GM19372 (cell line): ENCODE measurements at regions not wholly inside any gene's neighbourhood (a gene's known extent, or its start where the extent isn't known, plus 50 kb on each side); places are given as distances from the start of the nearest gene placed in this dataset.
"Not testable (repeated sequence)": the region's sequence is repeated elsewhere in the genome, so short reads cannot be mapped to it uniquely, and the experiment has no call there.

Experiments
- ATAC-seq: cut with Tn5 transposase; IDR thresholded peaks from one replicate; pipeline ENCODE4 v1.9.1; 2021; ENCODE audit warnings: mild to moderate bottlenecking, low read depth, moderate library complexity; ENCODE audit not compliant: unreplicated experiment

DNA sequence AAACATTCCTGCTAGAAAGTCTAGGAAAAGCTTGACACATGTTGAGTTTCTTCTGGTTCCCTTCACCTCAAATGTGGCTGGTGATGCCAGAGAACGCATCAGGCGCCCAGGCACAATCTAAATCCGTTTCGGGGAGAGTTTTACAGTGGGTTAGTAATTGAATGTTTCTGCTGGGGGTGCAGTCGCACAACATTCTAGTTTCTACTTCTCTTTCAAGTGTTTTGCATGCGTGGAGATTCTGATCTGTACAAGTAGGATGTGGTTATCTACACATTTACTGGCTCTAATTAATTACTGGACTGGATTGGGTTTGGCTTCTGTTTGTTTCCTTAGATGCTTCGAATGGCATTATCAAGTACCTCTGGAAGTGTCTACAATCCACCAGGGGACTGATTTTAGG lies 173.8 kb downstream of the TMEM26 start:
- peak; percentile 71 for ATAC-seq

DNA sequence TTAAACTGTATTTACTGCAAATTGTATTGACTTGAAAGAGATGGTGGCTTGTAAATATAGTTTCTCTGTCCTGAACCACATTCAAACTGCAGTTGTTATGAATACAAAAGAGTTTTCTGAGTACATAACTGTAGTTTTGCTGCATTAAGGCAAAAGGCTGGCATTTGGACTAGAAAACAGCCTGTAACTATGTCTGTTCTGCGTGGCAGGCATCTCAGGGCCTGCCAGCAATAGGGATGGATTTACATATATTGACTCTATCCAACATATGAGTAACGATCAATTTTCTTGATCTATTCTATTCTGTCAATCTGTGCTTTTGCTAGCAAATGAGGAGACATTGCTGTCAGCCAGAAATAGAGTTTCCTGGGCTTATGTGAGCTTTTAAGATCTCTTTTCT lies 174.6 kb downstream of the TMEM26 start:
- ATAC-seq: no peak

DNA sequence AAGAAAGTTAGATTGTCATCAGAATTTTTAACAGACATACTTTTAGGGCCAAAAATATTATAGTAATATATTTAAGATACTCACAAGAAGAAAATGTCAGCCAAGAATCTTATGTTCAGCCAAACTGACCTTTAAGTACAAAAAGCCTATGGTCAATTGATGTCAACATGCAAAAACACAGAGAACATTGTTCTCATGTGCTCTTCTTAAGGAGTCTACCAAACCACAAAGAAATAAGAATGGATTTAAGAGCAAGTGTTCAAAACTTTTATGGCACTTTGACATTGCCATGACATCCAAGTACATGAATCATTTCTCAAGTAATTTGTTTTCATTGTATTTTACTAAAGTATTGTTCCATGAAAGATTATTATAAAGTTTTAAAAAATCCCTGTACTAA lies 180.4 kb downstream of the TMEM26 start:
- ATAC-seq: no peak

DNA sequence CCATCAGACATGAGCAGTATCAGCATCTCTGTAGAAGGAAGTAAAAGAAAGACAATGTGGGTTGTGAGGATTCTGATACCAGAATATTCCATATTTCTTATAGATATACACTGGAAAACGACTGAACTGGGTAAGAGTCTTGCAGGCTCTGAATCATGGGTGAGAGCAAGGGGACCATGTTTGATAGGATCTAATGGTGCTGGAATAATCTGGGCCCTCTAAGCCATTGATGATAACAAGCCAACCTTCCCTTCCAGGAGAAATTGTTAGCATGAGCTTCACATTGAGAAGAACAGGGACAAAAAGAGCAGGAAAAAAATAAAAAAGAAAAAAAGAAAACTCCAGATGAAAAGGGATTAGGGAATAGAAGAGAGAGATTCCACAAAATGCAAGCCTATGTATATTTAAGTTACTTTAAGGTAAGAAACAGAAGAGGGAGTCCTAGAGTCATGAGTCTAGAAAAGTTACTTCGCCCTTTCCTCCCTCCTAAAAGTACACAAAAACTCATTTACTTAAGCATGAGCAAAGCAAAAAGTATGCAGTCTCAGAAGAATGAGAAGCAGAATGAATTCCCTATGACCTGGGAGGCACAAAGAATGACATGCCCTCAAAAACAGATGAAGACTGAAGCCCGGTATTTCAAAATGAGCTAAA lies 181.9 kb downstream of the TMEM26 start:
- ATAC-seq: no peak

DNA sequence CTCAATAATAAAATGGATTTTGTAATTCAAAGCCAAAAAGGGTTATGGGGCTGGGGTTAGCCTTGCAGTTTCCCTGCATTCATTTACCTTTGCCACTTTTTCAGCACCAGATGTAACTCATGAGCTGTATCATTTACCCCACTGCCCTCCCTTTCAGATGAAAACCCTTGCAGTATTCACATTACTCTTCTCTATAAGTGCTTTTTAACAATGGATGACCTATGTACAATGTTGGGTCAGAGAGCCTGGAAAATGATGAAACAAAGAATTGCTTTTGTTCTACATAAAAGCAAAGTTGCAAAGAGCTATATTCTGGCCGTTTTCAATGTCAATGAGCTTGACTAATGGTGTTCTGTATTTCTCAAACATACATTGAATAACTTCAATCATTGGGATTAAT lies 189.7 kb downstream of the TMEM26 start:
- ATAC-seq: no peak

DNA sequence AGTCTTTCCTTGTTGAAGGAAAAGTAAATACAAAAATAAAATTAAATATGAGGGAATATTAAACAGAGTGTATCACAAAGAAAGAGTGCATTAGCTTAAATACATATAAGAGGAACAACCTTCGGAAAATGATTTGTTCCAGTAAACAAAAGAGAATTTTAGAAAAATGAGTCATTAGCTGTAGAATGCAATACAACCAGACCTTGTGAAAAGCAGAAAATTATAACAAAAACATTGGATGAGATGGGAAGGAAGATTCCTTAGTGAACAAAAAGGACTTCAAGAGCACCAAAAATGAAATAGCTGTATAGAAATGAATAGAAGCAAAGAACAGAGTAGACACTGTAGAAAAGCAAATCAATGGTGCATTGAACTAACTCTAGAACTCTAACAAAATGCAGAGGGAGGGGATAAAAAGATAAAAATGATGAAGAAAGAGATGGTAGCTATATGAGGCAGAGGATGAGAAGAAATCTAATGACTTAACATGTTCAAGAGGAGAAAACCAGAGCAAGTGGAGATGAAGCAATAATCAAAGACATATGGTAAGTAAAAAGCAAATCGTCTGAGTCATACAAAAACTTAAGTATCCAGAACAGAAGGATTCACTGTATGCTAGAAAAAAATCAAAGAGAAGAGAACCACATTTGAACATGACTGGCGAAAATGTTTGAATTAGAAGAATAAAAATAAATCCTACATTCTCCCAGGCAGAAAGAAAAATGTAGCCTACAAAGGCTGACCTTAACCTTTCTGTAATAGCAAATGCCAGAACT lies 190.5 kb downstream of the TMEM26 start:
- no peak for ATAC-seq

DNA sequence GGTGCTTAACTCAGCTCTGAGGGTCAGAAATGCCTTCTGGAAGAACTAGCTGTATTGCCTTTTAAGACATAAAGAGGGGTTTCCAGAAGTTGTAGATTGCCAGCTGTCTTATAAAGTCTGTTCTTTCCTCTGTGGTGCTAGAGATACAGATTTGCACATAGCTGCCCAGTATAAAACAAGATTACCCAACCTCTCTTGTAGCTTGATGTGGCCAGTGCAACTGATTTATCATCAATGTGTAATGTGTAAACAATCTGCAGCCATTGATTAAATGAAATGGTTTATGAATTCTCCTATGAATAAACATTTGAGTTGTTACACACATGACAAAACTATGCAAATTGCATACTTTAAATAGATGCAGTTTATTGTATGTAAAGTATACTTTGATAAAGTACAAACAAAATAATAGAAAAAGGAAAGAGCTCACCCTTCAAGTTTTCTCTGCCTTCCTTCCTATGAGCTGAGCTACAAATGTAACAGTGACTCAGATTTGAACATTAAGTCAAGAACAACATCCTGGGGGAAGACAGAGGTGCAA lies 195.2 kb downstream of the TMEM26 start:
- ATAC-seq: no peak

DNA sequence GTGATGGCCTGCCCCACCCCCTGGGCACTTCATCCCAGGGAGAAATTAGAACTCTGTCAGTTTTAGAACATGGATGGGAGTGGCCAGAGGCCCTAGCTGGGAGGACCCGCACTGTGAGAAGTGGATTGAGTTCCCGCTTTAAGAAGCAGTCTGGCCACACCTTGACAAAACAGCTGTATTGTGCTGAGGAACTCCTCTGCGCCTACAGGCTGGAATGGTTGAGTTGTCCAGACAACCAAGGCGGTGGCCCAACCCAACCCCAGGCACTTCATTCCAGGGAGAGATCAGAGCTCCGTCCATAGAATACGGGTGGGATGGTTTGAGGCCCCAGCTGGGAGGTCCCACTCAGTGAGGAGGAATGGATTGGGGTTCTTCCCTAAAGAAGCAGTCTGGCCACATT lies 196.0 kb downstream of the TMEM26 start:
- no peak for ATAC-seq

DNA sequence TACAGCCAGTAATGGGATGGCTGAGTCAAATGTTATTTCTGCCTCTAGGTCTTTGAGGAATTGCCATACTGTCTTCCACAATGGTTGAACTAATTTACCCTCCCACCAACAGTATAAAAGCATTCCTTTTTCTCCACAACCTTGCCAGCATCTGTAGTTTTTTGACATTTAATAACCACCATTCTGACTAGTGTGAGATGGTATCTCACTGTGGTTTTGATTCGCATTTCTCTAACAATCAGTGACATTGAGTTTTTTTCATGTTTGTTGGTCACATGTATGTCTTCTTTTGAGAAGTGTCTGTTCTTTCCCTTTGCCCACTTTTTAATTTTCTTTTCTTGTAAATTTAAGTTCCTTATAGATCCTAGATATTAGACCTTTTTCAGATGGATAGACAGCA lies 200.9 kb downstream of the TMEM26 start:
- ATAC-seq: not testable (repeated sequence)

DNA sequence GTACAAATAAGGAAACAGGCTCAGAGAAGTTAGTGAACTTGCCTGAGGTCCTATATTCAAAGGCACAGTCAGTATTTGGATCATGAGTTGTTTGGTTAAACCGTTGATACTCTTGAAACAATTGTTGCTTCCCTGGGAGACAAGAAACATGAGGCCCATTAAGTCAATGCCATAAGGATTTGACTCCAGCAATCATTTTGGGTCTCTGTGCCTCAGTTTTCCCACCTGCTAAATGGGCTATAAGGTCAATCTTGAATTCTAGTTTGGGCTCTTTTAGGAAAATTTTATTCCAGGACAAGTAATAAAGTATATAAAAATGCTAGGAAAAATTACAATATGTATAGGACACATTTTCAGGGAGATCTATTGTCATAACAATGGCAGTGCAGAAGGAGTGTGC lies 202.1 kb downstream of the TMEM26 start:
- ATAC-seq: no peak

DNA sequence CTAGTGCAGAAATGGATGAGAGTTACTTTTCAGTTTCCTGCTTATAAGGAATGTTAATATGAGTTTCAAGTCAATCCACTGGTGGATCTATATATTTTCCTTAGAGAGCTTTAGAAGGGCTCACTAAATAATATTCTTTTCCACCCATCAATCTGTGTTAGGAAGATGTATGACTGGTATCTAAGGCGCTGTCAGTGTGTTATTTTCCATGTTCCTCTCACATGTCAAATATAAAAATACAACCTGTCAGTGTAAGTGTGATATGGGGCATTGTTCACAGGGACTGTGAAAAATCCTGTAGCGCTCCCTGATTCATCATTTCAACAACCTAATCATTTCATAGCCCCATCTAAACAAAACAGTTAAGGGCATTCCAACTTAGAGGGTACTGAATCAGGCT lies 203.1 kb downstream of the TMEM26 start:
- ATAC-seq: no peak

DNA sequence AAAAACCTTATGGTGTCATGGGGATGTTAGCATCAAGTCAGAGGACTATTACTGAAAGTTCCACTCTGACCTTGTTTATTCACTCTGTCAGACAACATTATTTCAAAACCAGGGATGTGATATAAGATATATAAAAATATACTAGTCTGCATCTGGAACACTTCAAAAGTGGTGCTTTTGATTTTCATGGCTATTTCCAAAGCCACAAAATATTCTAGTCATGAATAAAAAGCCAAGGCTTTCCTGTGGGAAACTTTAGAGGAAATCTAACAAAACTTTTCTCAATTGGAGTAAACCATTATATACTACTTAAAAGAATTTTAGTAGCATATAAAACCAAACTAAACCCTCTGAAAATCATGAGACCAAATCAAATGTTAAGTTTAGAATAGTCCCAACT lies 205.2 kb downstream of the TMEM26 start:
- ATAC-seq: no peak

DNA sequence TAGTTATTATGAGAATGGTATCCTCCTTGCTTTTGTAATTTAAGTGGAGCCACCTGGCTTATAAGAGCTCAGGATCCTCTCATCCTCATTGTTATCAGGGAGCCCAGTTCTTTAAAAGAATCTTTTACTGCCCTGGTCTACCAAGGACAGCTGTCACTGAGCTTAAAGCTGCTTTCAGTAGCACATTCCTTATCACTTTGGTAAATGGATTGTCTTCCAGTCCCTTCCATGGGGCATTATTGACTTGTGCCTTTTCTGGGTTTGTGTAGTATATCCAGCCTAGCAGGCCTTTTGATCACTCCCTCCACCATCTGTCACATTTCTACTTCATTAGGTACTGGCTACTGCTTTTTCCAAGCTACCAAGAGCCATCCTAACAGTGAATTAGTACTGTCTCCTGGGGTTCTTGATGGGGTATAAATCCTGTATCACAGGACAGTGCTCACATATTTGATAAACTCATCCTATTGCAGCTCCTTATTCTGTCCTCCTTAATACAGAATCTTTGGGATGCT lies 208.9 kb downstream of the TMEM26 start:
- ATAC-seq: no peak

DNA sequence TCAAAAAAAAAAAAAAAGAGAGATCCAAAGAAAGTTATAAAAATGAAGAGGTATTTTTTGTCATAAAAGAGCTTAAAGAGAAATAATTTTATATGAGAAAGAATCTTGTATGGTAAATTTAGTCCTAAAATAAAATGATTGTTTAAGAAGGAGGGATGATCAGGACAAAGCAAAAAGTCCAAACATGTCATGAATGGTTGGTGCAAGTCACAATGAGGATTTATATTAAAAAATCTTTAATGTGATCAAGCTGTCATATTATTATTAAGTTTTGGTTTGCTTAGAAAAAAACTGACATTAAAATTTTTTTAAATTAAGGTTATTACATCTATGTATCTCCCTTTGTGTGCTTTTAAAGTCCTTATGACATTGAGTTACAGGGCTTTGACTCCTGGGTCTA lies 220.4 kb downstream of the TMEM26 start:
- no peak for ATAC-seq

DNA sequence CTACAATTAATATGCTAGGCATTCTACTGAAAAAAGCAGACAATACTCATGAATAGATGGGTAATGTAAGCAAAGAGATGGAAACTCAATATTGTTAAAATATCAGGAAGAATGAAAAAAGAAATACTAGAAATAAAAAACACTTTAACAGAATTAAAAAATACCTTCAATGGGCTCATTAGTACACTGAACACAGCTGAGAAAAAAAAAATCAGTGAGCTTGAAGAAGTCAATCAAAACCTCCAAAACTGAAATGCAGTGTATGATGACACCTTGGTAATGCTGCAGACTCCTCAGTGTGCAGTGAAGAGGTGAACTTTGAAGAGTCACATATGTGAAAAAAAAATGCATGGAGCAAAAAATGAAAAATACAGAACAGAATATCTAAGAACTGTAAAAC lies 227.2 kb downstream of the TMEM26 start:
- ATAC-seq: no peak

DNA sequence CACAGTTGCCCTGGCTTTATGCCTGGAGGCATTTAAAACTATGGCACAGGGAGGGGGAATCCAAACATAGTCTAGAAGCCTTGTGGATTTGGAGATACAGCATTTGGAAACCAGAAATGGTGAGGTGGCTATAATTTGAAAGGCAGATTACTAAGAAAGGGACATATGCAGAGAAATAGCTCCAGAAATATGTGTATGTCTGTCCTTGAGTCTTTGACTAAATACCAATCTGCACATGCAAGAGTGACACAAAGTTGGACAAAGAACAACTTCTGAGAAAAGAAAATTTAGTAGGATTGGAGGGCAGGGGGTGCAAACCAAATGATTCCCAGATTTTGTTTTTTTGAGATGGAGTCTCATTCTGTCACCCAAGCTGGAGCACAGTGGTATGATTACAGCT lies 229.6 kb downstream of the TMEM26 start:
- no peak for ATAC-seq

DNA sequence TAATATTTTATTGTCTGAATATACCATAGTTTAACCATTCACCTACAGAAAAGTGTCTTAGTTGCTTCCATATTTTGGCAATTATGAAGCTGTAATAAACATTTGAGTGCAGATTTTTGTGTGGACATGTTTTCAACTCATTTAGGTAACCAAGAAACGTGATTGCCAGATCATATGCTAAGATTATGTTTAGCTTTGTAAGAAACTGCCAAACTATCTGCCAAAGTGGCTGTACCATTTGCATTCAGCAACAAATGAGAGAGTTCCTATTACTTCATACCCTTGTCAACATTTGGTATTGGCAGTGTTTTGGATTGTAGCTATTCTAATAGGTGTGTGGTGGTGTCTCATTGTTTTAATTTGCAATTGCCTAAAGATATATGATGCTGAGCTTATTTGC lies 233.5 kb downstream of the TMEM26 start:
- ATAC-seq: no peak

DNA sequence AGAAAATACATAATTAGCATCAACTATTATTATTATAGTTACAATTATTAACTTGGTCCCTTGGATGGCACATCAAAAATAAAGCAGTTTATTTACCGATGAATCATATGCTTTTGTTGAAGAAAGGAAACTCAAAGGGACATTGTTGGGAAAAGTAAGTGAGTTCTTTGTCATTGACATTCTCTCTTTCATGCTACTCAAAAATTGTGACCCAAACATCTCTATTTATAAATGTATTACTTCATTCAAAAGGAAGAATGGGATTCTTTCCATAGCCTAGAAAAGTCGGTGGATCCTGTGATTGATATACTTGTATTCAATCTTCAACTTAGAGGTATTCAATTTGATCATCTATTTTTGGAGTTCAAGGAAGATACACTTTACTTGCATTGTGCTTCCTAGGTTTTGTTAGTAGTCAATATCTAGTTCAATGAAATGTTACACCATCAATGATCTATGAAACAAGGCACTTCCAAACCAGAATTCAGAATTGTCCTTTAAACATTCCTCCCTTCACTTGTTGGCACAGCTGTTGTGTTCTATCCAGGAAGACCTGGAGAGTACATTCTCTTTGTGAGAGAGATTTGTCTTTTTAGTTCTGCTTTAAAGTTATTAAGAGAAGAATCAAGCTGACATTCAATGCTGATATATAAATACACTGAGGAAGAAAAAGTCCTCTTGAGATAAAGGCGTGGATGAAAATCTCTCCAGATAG lies 235.2 kb downstream of the TMEM26 start:
- no peak for ATAC-seq

DNA sequence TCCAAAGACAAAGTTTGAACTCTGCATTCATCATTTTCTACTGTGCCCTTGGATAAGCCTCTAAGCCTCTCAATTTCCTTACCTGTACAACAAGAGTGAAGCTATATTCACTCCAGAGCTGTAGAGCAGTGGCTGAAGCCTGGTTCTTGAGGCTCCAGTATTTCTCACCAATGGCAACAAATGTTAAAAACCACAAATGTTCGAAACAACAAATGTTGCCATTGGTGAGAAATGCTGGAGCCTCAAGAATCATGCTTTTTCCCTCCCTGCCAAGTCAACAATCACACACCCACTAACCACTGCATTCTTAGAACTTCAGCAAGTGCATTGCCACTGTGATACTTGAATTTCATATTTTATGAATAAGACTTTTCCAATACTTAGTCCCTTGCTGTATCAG lies 237.9 kb downstream of the TMEM26 start:
- no peak for ATAC-seq

DNA sequence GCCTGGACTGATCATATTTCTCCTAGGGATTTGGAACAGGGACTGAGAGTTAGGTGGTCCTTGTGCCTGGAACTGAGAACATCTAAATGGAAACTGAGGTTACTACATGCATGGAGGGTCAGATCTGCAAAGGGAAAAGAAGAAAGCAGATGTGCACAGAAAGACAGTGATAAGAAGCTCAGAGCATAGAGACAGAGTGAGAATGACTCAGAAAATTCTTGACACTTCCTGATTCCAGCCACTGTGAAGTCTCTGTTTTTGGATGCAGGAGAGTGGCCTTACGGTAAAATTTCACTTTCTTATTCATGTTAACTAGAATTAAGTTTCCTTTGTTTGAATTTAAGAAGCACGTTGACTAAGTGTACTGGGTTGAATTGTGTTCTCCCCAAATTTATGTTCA lies 241.7 kb downstream of the TMEM26 start:
- no peak for ATAC-seq

DNA sequence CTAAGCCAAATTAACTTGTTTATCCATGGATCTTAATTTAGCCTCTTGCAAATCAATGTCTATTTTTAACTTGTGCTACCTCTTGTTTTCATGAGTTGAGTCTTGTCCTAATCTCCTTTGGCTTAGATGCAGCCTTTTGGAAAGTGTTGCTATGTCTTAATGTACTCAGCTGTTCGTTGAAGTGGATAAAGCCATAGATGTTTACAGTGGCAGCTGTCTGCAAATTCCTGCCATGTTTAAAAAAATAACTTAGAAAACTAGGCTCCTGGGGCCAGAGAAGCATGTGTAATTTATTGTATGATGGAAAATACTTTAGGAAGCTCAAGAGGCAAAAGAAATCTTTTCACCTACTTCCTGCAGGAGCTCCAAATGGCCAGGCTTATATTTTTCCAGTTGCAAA lies 253.1 kb upstream of the RHOBTB1 start:
- no peak for ATAC-seq
